H9 (cell line): ENCODE measurements at regions not wholly inside any gene's neighbourhood (a gene's known extent, or its start where the extent isn't known, plus 50 kb on each side); places are given as distances from the start of the nearest gene placed in this dataset.

Experiments used
- DNase-seq: peaks from one replicate; pipeline ENCODE4 v3.0.0-alpha.2; 2017
- H2AFZ ChIP-seq: one replicate; pipeline ENCODE4 v1.6.1; 2013; ENCODE audit warnings: mild to moderate bottlenecking, low read length, control low read depth, moderate library complexity
- H2AK5ac ChIP-seq: 2 replicates; pipeline ENCODE4 v1.6.1; 2013; ENCODE audit warnings: low read length, control low read depth, mixed read lengths; ENCODE audit not compliant: insufficient read length
- H2BK120ac ChIP-seq: one replicate; pipeline ENCODE4 v1.6.1; 2013; ENCODE audit warnings: low read depth, mild to moderate bottlenecking, low read length, control low read depth, inconsistent platforms; ENCODE audit not compliant: poor library complexity, severe bottlenecking
- H2BK12ac ChIP-seq: 2 replicates; pipeline ENCODE4 v1.6.1; 2013; ENCODE audit warnings: low read length, control low read depth, mixed read lengths, low read depth; ENCODE audit not compliant: insufficient read length
- H2BK15ac ChIP-seq: 2 replicates; pipeline ENCODE4 v1.6.1; 2013; ENCODE audit warnings: low read depth, low read length, control low read depth
- H2BK20ac ChIP-seq: one replicate; pipeline ENCODE4 v1.6.1; 2013; ENCODE audit warnings: low read depth, mild to moderate bottlenecking, low read length, control low read depth, inconsistent platforms; ENCODE audit not compliant: poor library complexity, severe bottlenecking
- H2BK5ac ChIP-seq: 2 replicates; pipeline ENCODE4 v1.6.1; 2013; ENCODE audit warnings: low read length, control low read depth, mixed read lengths; ENCODE audit not compliant: insufficient read length
- H3K14ac ChIP-seq: 2 replicates; pipeline ENCODE4 v1.6.1; 2013; ENCODE audit warnings: low read length, control low read depth; ENCODE audit not compliant: insufficient read depth
- H3K18ac ChIP-seq: 2 replicates; pipeline ENCODE4 v1.6.1; 2013; ENCODE audit warnings: low read depth, mild to moderate bottlenecking, mixed read lengths, low read length, control low read depth; ENCODE audit not compliant: insufficient read length
- H3K23ac ChIP-seq: 2 replicates; pipeline ENCODE4 v1.6.1; 2013; ENCODE audit warnings: low read length, control low read depth, mixed read lengths, low read depth; ENCODE audit not compliant: insufficient read length
- H3K23me2 ChIP-seq: 2 replicates; pipeline ENCODE4 v1.6.1; 2013; ENCODE audit warnings: low read depth, mild to moderate bottlenecking, mixed read lengths, low read length, control low read depth; ENCODE audit not compliant: insufficient read length, poor library complexity, severe bottlenecking
- H3K27ac ChIP-seq: 2 replicates; pipeline ENCODE4 v1.5.1; 2013; ENCODE audit warnings: low read length, control low read depth, mixed read lengths, low read depth; ENCODE audit not compliant: insufficient read length
- H3K27me3 ChIP-seq: 2 replicates; pipeline ENCODE4 v1.6.1; 2013; ENCODE audit warnings: low read length, control low read depth, inconsistent platforms; ENCODE audit not compliant: insufficient read depth
- H3K4ac ChIP-seq: 2 replicates; pipeline ENCODE4 v1.6.1; 2013; ENCODE audit warnings: low read depth, mild to moderate bottlenecking, control low read depth, inconsistent platforms, low read length, moderate library complexity
- H3K4me1 ChIP-seq: 2 replicates; pipeline ENCODE4 v1.6.1; 2013; ENCODE audit warnings: low read length, control low read depth, inconsistent platforms; ENCODE audit not compliant: insufficient read depth
- H3K4me2 ChIP-seq: 2 replicates; pipeline ENCODE4 v1.6.1; 2013; ENCODE audit warnings: low read length, control low read depth, mixed read lengths; ENCODE audit not compliant: insufficient read length, insufficient read depth
- H3K56ac ChIP-seq: 2 replicates; pipeline ENCODE4 v1.6.1; 2013; ENCODE audit warnings: low read depth, mild to moderate bottlenecking, mixed read lengths, low read length, control low read depth; ENCODE audit not compliant: insufficient read length
- H3K79me1 ChIP-seq: 2 replicates; pipeline ENCODE4 v1.6.1; 2013; ENCODE audit warnings: low read depth, mild to moderate bottlenecking, moderate library complexity, low read length, control low read depth, inconsistent platforms; ENCODE audit not compliant: insufficient read depth, poor library complexity, severe bottlenecking
- H3K79me2 ChIP-seq: 2 replicates; pipeline ENCODE4 v1.6.1; 2013; ENCODE audit warnings: low read length, control low read depth, inconsistent platforms; ENCODE audit not compliant: insufficient read depth
- H3K9ac ChIP-seq: 2 replicates; pipeline ENCODE4 v1.6.1; 2013; ENCODE audit warnings: low read length, control low read depth, mixed read lengths; ENCODE audit not compliant: insufficient read length; ENCODE audit errors: extremely low read depth
- H3K9me3 ChIP-seq: one replicate; pipeline ENCODE4 v1.6.1; 2013; ENCODE audit warnings: low read depth, low read length, inconsistent platforms; ENCODE audit not compliant: control insufficient read depth
- H3T11ph ChIP-seq: one replicate; pipeline ENCODE4 v1.6.1; 2013; ENCODE audit warnings: mild to moderate bottlenecking, low read length, control low read depth, inconsistent platforms
- H4K20me1 ChIP-seq: one replicate; pipeline ENCODE4 v1.6.1; 2013; ENCODE audit not compliant: control insufficient read depth, insufficient read length, insufficient read depth
- H4K5ac ChIP-seq: 2 replicates; pipeline ENCODE4 v1.6.1; 2013; ENCODE audit warnings: low read depth, mild to moderate bottlenecking, mixed read lengths, low read length, control low read depth; ENCODE audit not compliant: insufficient read length
- H4K8ac ChIP-seq: replicated peaks from 2 replicates; pipeline ENCODE4 v1.6.1; 2013; ENCODE audit warnings: low read length, control low read depth, mixed read lengths, low read depth; ENCODE audit not compliant: insufficient read length
- H4K91ac ChIP-seq: 2 replicates; pipeline ENCODE4 v1.6.1; 2013; ENCODE audit warnings: low read depth, mild to moderate bottlenecking, moderate library complexity, mixed read lengths, low read length, control low read depth; ENCODE audit not compliant: insufficient read length
- H3K27ac Mint-ChIP-seq, 3 experiments: 2 replicates in 2 of 3; 3 replicates in 1 of 3; pipeline ENCODE4 v1.8.0; 2020 to 2021; ENCODE audit warnings: mixed read lengths in 3 of 3, mild to moderate bottlenecking in 1 of 3, moderate library complexity in 1 of 3
- H3K27me3 Mint-ChIP-seq: 2 replicates; pipeline ENCODE4 v1.8.0; 2021; ENCODE audit warnings: low read depth, mild to moderate bottlenecking, moderate library complexity, mixed read lengths
- H3K36me3 Mint-ChIP-seq, 3 experiments: 2 replicates in 2 of 3; 3 replicates in 1 of 3; pipeline ENCODE4 v1.8.0; 2020 to 2021; ENCODE audit warnings: low read depth in 3 of 3, mixed read lengths in 3 of 3; ENCODE audit not compliant: insufficient read depth in 1 of 3
- H3K4me1 Mint-ChIP-seq, 2 experiments: 2 replicates each; pipeline ENCODE4 v1.8.0; 2020; ENCODE audit warnings: mixed read lengths in 2 of 2
- H3K4me3 Mint-ChIP-seq, 2 experiments: 2 replicates in 1 of 2; 3 replicates in 1 of 2; pipeline ENCODE4 v1.8.0; 2020 to 2021; ENCODE audit warnings: mild to moderate bottlenecking in 2 of 2, mixed read lengths in 2 of 2, moderate library complexity in 1 of 2
- H3K9me3 Mint-ChIP-seq, 2 experiments: 2 replicates in 1 of 2; 3 replicates in 1 of 2; pipeline ENCODE4 v1.8.0; 2020; ENCODE audit warnings: mild to moderate bottlenecking in 2 of 2, mixed read lengths in 2 of 2, moderate library complexity in 1 of 2
- CTCF ChIP-seq: fragments of 200-600 bp; sonication (generic); conservative IDR thresholded peaks from 3 replicates; pipeline ENCODE4 v1.8.0; 2021; ENCODE audit warnings: antibody characterized with exemption, mild to moderate bottlenecking
- WGBS: extraction: QIAGEN DNeasy Blood & Tissue Kit; methylation state at CpG from one replicate; pipeline ENCODE4 v1.1.7; 2013; ENCODE audit warnings: missing lambda C conversion rate, low lambda C conversion rate, mixed read lengths; ENCODE audit not compliant: insufficient read length; ENCODE audit errors: extremely low coverage; 5-methylcytosine and 5-hydroxymethylcytosine counted together

GRCh38 chr10:9681655-9682054 is 1336.0 kb upstream of the CELF2 start:
- Histone ChIP-seq H3K9ac (no peak overlapping the region), H3K79me1 (no peaks in the 10 kb centered on the region), H3K4me1 (no peaks in the 10 kb centered on the region), H3K27ac (no peak overlapping the region), H2AFZ (no peak overlapping the region), H2BK120ac (no peak overlapping the region), H4K8ac (no peak overlapping the region), H2BK15ac (no peak overlapping the region), H4K5ac (no peak overlapping the region), H3K56ac (no peak overlapping the region), H3K9me3 (no peaks in the 10 kb centered on the region), H3K23me2 (no peaks in the 10 kb centered on the region), H3K4ac (no peak overlapping the region), H3T11ph (no peak overlapping the region), H3K18ac (no peak overlapping the region), H3K27me3 (no peaks in the 10 kb centered on the region), H3K79me2 (no peaks in the 10 kb centered on the region), H3K14ac (no peak overlapping the region), H2BK20ac (no peak overlapping the region), H4K91ac (no peak overlapping the region), H2AK5ac (no peak overlapping the region), H4K20me1 (no peaks in the 10 kb centered on the region), H2BK5ac (no peak overlapping the region), H3K4me2 (no peak overlapping the region), H3K23ac (no peak overlapping the region), H2BK12ac (no peak overlapping the region)
- Mint-ChIP-seq H3K9me3 (peaks cover 19 to 20% of the 10 kb centered on the region in 2 experiments), H3K4me1 (no peaks in the 10 kb centered on the region), H3K27me3 (no peaks in the 10 kb centered on the region), H3K4me3 (no peak overlapping the region), H3K36me3 (peaks cover 7 to 17% (median 16%) of the 10 kb centered on the region in 3 experiments; a peak in 6 of 7 replicates), H3K27ac (no peak overlapping the region)
- no CpG with 5 or more reads among the region's 2 CpGs for WGBS
- DNase-seq, result no peak
- peak; percentile 28; the same call in 1 of the 3 replicates for TF ChIP-seq CTCF
